ENCODE measurements at regions not wholly inside any gene's neighbourhood (a gene's known extent, or its start where the extent isn't known, plus 50 kb on each side); places are given as distances from the start of the nearest gene placed in this dataset.

DNA sequence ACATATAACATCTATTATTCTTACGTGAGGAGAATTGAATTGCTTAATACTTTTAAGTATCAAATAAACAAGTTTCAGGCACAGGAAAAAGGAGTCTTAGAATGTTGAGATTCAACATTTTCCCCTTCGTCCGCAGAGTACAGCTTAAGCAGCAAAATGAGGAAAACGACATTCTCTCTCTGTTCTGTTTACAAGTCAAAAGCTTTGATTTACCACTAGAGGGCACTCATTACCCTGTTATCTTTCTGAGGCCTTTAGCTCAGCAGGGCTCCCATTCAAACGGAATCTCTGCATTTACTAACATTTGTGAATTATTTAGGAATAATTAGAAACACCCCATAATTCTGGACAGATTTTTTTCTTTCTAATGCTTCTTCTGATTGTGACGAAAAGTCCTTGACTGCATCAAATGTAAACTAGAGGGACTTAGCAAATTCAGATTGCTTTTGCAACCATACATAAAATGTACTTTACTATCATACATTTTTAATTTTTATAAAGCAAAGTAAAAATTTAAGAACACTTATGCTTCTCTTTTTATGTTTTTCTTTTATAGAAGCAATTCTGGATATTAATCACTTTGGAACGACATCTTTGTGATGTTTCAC lies 75.0 kb downstream of the JRKL start:
- no peak overlapping the region for H3T11ph ChIP-seq (ENCODE audit: low read length)
- no peak overlapping the region for H2BK15ac ChIP-seq (ENCODE audit: low read depth, low read length)

More for the DNA sequence above, 75.0 kb downstream of the JRKL start:
- Histone ChIP-seq H3K4me1 (ENCODE audit: insufficient read depth, low read length) (no peaks in the 10 kb centered on the region; the same call in 1 of the 2 replicates), H2AFZ (ENCODE audit: low read length) (no peak overlapping the region), H3K23ac (ENCODE audit: insufficient read length, low read depth, low read length) (no peak overlapping the region), H3K79me1 (ENCODE audit: insufficient read depth, low read depth, low read length, poor library complexity, severe bottlenecking) (no peaks in the 10 kb centered on the region), H2BK5ac (ENCODE audit: insufficient read length, low read length) (no peak overlapping the region), H3K27ac (ENCODE audit: insufficient read length, low read depth, low read length) (no peak overlapping the region), H3K18ac (ENCODE audit: insufficient read length, low read depth, low read length) (no peak overlapping the region), H3K4me2 (ENCODE audit: insufficient read depth, insufficient read length, low read length) (no peak overlapping the region), H4K8ac (replicated peaks; ENCODE audit: insufficient read length, low read depth, low read length) (no peak overlapping the region), H3K79me2 (ENCODE audit: insufficient read depth, low read length) (no peaks in the 10 kb centered on the region; the same call in 1 of the 2 replicates), H2BK120ac (ENCODE audit: low read depth, low read length, poor library complexity, severe bottlenecking) (no peak overlapping the region), H3K4ac (ENCODE audit: low read depth, low read length) (no peak overlapping the region), H4K91ac (ENCODE audit: insufficient read length, low read depth, low read length) (no peak overlapping the region), H3K56ac (ENCODE audit: insufficient read length, low read depth, low read length) (no peak overlapping the region), H2AK5ac (ENCODE audit: insufficient read length, low read length) (no peak overlapping the region), H4K5ac (ENCODE audit: insufficient read length, low read depth, low read length) (no peak overlapping the region), H3K9ac (ENCODE audit: extremely low read depth, insufficient read length, low read length) (no peak overlapping the region), H3K9me3 (ENCODE audit: control insufficient read depth, low read depth, low read length) (no peaks in the 10 kb centered on the region), H3K14ac (ENCODE audit: insufficient read depth, low read length) (no peak overlapping the region), H4K20me1 (ENCODE audit: control insufficient read depth, insufficient read depth, insufficient read length) (no peaks in the 10 kb centered on the region), H3K27me3 (ENCODE audit: insufficient read depth, low read length) (no peaks in the 10 kb centered on the region), H2BK20ac (ENCODE audit: low read depth, low read length, poor library complexity, severe bottlenecking) (no peak overlapping the region), H2BK12ac (ENCODE audit: insufficient read length, low read depth, low read length) (no peak overlapping the region), H3K23me2 (ENCODE audit: insufficient read length, low read depth, low read length, poor library complexity, severe bottlenecking) (no peaks in the 10 kb centered on the region)
- Mint-ChIP-seq H3K27me3 (ENCODE audit: low read depth) (no peaks in the 10 kb centered on the region), H3K4me1 (peaks cover 18 to 20% of the 10 kb centered on the region in 2 experiments), H3K4me3 (no peak overlapping the region; a peak in 1 of 5 replicates), H3K36me3 (ENCODE audit: insufficient read depth in 1 of 3, low read depth in 3 of 3) (peaks cover 0 to under 1% (median 0%) of the 10 kb centered on the region in 3 experiments; a peak in 2 of 7 replicates), H3K9me3 (no peaks in the 10 kb centered on the region), H3K27ac (no peak overlapping the region)
- TF ChIP-seq CTCF (conservative IDR thresholded peaks at IDR 0.05): peak; percentile 87
- DNase-seq: no peak
- WGBS (ENCODE audit: extremely low coverage, insufficient read length, low lambda C conversion rate): no CpG with 5 or more reads among the region's 7 CpGs
